ENCODE measurements at regions not wholly inside any gene's neighbourhood (a gene's known extent, or its start where the extent isn't known, plus 50 kb on each side); places are given as distances from the start of the nearest gene placed in this dataset.

GRCh38 chr6:23784301-23784919 is 341.6 kb upstream of the NRSN1 start:
- DNase-seq = no peak
- Mint-ChIP-seq H3K9me3 (no peaks in the 10 kb centered on the region), H3K27me3 (ENCODE audit: low read depth) (no peaks in the 10 kb centered on the region), H3K4me1 (no peaks in the 10 kb centered on the region), H3K36me3 (ENCODE audit: insufficient read depth in 1 of 3, low read depth in 3 of 3) (no peaks in the 10 kb centered on the region), H3K27ac (no peak overlapping the region), H3K4me3 (no peak overlapping the region)
- H2AK5ac ChIP-seq (ENCODE audit: insufficient read length, low read length) = no peak overlapping the region
- H4K20me1 ChIP-seq (ENCODE audit: control insufficient read depth, insufficient read depth, insufficient read length) = no peaks in the 10 kb centered on the region
- no peak overlapping the region for H3T11ph ChIP-seq (ENCODE audit: low read length)
- no CpG with 5 or more reads among the region's 7 CpGs for WGBS (ENCODE audit: extremely low coverage, insufficient read length, low lambda C conversion rate)
- H3K23me2 ChIP-seq (ENCODE audit: insufficient read length, low read depth, low read length, poor library complexity, severe bottlenecking) = no peaks in the 10 kb centered on the region
- no peak overlapping the region for H3K9ac ChIP-seq (ENCODE audit: extremely low read depth, insufficient read length, low read length)
- no peaks in the 10 kb centered on the region for H3K79me1 ChIP-seq (ENCODE audit: insufficient read depth, low read depth, low read length, poor library complexity, severe bottlenecking)
- no peak overlapping the region for H2BK20ac ChIP-seq (ENCODE audit: low read depth, low read length, poor library complexity, severe bottlenecking)
- no peak overlapping the region for H2BK15ac ChIP-seq (ENCODE audit: low read depth, low read length)
- H4K5ac ChIP-seq (ENCODE audit: insufficient read length, low read depth, low read length) = no peak overlapping the region
- H2BK12ac ChIP-seq (ENCODE audit: insufficient read length, low read depth, low read length) = no peak overlapping the region
- no peak overlapping the region for H3K14ac ChIP-seq (ENCODE audit: insufficient read depth, low read length)
- no peak overlapping the region for H2AFZ ChIP-seq (ENCODE audit: low read length)
- no peak overlapping the region for H2BK120ac ChIP-seq (ENCODE audit: low read depth, low read length, poor library complexity, severe bottlenecking)
- H2BK5ac ChIP-seq (ENCODE audit: insufficient read length, low read length) = no peak overlapping the region
- H4K91ac ChIP-seq (ENCODE audit: insufficient read length, low read depth, low read length) = no peak overlapping the region
- H4K8ac ChIP-seq (replicated peaks; ENCODE audit: insufficient read length, low read depth, low read length) = no peak overlapping the region
- H3K27me3 ChIP-seq (ENCODE audit: insufficient read depth, low read length) = no peaks in the 10 kb centered on the region
- H3K18ac ChIP-seq (ENCODE audit: insufficient read length, low read depth, low read length) = no peak overlapping the region
- H3K56ac ChIP-seq (ENCODE audit: insufficient read length, low read depth, low read length) = no peak overlapping the region
- TF ChIP-seq CTCF (conservative IDR thresholded peaks at IDR 0.05) = no peak
- H3K27ac ChIP-seq (ENCODE audit: insufficient read length, low read depth, low read length) = no peak overlapping the region
- no peak overlapping the region for H3K23ac ChIP-seq (ENCODE audit: insufficient read length, low read depth, low read length)
- no peaks in the 10 kb centered on the region for H3K79me2 ChIP-seq (ENCODE audit: insufficient read depth, low read length)
- no peaks in the 10 kb centered on the region for H3K9me3 ChIP-seq (ENCODE audit: control insufficient read depth, low read depth, low read length)
- H3K4me1 ChIP-seq (ENCODE audit: insufficient read depth, low read length) = no peaks in the 10 kb centered on the region
- H3K4me2 ChIP-seq (ENCODE audit: insufficient read depth, insufficient read length, low read length) = no peak overlapping the region
- no peak overlapping the region for H3K4ac ChIP-seq (ENCODE audit: low read depth, low read length)
